ENCODE measurements at regions not wholly inside any gene's neighbourhood (a gene's known extent, or its start where the extent isn't known, plus 50 kb on each side); places are given as distances from the start of the nearest gene placed in this dataset.

- TF ChIP-seq EZH2phosphoT487 (IDR thresholded peaks at IDR 0.05; ENCODE audit: borderline replicate concordance, low read depth) (no peak), RXRA (IDR thresholded peaks at IDR 0.05; ENCODE audit: borderline replicate concordance, low read depth) (no peak), PBX3 (IDR thresholded peaks at IDR 0.05) (no peak), USF1 (IDR thresholded peaks at IDR 0.05; ENCODE audit: borderline replicate concordance, low read depth) (no peak), NFIC (IDR thresholded peaks at IDR 0.05; ENCODE audit: borderline replicate concordance) (no peak), MEF2A (IDR thresholded peaks at IDR 0.05; ENCODE audit: borderline replicate concordance, low read depth) (no peak), MXI1 (IDR thresholded peaks at IDR 0.05; ENCODE audit: low read depth, low read length) (no peak)
Observed at GRCh38 chr6:21918666-21919065, 325.1 kb downstream of the SOX4 start (continued).

- H3K9me2 ChIP-seq, result no peaks in the 10 kb centered on the region
- H3K36me3 ChIP-seq (replicated peaks in 1 of 2; ENCODE audit: control insufficient read depth in 1 of 2, insufficient read depth in 2 of 2, low read length in 1 of 2), result peaks cover 0 to 5% of the 10 kb centered on the region in 2 experiments
- H3K4me3 ChIP-seq (ENCODE audit: low read depth in 2 of 2, low read length in 1 of 2), result no peak overlapping the region
- no peaks in the 10 kb centered on the region for H3K27me3 ChIP-seq (ENCODE audit: insufficient read depth)
- peaks cover 5% of the 10 kb centered on the region for H3F3A ChIP-seq (replicated peaks; ENCODE audit: insufficient read depth)
- peaks cover 0 to 5% of the 10 kb centered on the region in 2 experiments; a peak in 1 of 4 replicates for H3K4me1 ChIP-seq (ENCODE audit: control insufficient read depth in 1 of 2, insufficient read depth in 2 of 2, low read depth in 1 of 2, low read length in 1 of 2)
- H3K9ac ChIP-seq, result no peak overlapping the region
- ChIA-PET POLR2A (no interaction called here), CTCF (interaction anchor here (1.0 to 1.4 kb wide), 2 partner anchors 10 to 15 kb away, joined by 3 read pairs; no protein-coding TSS in a partner anchor)
- H4K20me1 ChIP-seq (ENCODE audit: insufficient read depth), result no peaks in the 10 kb centered on the region
- H3K27ac ChIP-seq (ENCODE audit: low read depth in 2 of 2, low read length in 1 of 2), result no peak overlapping the region
- H3K4me2 ChIP-seq, result no peak overlapping the region
- 75% methylated on average over 2 of the region's 2 CpGs for WGBS (ENCODE audit: low lambda C conversion rate)
- no peak overlapping the region for H2AFZ ChIP-seq (ENCODE audit: low read depth)
- no peaks in the 10 kb centered on the region for H3K9me3 ChIP-seq
- TF ChIP-seq YY1 (IDR thresholded peaks at IDR 0.05; ENCODE audit: low read depth) (no peak), JUND (IDR thresholded peaks at IDR 0.05) (no peak), RCOR1 (IDR thresholded peaks at IDR 0.05; ENCODE audit: low read length) (no peak), EZH2phosphoT487 (IDR thresholded peaks at IDR 0.05; ENCODE audit: borderline replicate concordance, low read depth) (no peak)
- DNase-seq, result no peak
- H3K79me2 ChIP-seq (ENCODE audit: insufficient read depth), result peaks cover 5% of the 10 kb centered on the region; the same call in 1 of the 2 replicates
Observed at GRCh38 chr6:21922086-21922485, 328.5 kb downstream of the SOX4 start.

GRCh38 chr6:21924002-21924401, 330.5 kb downstream of the SOX4 start:
- Histone ChIP-seq H3K79me2 (ENCODE audit: insufficient read depth) (peaks cover 5% of the 10 kb centered on the region; the same call in 1 of the 2 replicates), H3K9me2 (no peaks in the 10 kb centered on the region), H3K27ac (ENCODE audit: low read depth in 2 of 2, low read length in 1 of 2) (no peak overlapping the region), H3K9me3 (no peaks in the 10 kb centered on the region), H3K27me3 (ENCODE audit: insufficient read depth) (no peaks in the 10 kb centered on the region), H3F3A (replicated peaks; ENCODE audit: insufficient read depth) (peaks cover 5% of the 10 kb centered on the region), H3K4me2 (no peak overlapping the region), H4K20me1 (ENCODE audit: insufficient read depth) (no peaks in the 10 kb centered on the region), H2AFZ (ENCODE audit: low read depth) (no peak overlapping the region), H3K36me3 (replicated peaks in 1 of 2; ENCODE audit: control insufficient read depth in 1 of 2, insufficient read depth in 2 of 2, low read length in 1 of 2) (peaks cover 0 to 9% of the 10 kb centered on the region in 2 experiments), H3K4me1 (ENCODE audit: control insufficient read depth in 1 of 2, insufficient read depth in 2 of 2, low read depth in 1 of 2, low read length in 1 of 2) (peaks cover 0 to 5% of the 10 kb centered on the region in 2 experiments; a peak in 1 of 4 replicates), H3K4me3 (ENCODE audit: low read depth in 2 of 2, low read length in 1 of 2) (no peak overlapping the region), H3K9ac (no peak overlapping the region)
- no peak for DNase-seq
- CTCF ChIA-PET, result no interaction called here
- 93% methylated on average over 3 of the region's 3 CpGs for WGBS (ENCODE audit: low lambda C conversion rate)
- TF ChIP-seq ELF1 (IDR thresholded peaks at IDR 0.05), result no peak
- TF ChIP-seq MEF2A (IDR thresholded peaks at IDR 0.05; ENCODE audit: borderline replicate concordance, low read depth), result no peak
- TF ChIP-seq IRF3 (IDR thresholded peaks at IDR 0.05; ENCODE audit: low read depth, low read length), result no peak
- no peak for TF ChIP-seq NFIC (IDR thresholded peaks at IDR 0.05; ENCODE audit: borderline replicate concordance)
- no peak for TF ChIP-seq GABPA (IDR thresholded peaks at IDR 0.05; ENCODE audit: low read depth)
- TF ChIP-seq FOSL2 (IDR thresholded peaks at IDR 0.05; ENCODE audit: borderline replicate concordance, low read depth), result no peak
- TF ChIP-seq NRF1 (IDR thresholded peaks at IDR 0.05; ENCODE audit: low read depth, low read length), result no peak
- TF ChIP-seq RXRA (IDR thresholded peaks at IDR 0.05; ENCODE audit: borderline replicate concordance, low read depth), result no peak
- TF ChIP-seq TEAD4 (IDR thresholded peaks at IDR 0.05; ENCODE audit: borderline replicate concordance, insufficient read depth), result no peak
- no peak for TF ChIP-seq USF1 (IDR thresholded peaks at IDR 0.05; ENCODE audit: borderline replicate concordance, low read depth)
- TF ChIP-seq POLR2AphosphoS5 (IDR thresholded peaks at IDR 0.05; ENCODE audit: low read depth, low read length), result no peak
- TF ChIP-seq ZBTB33 (IDR thresholded peaks at IDR 0.05; ENCODE audit: borderline replicate concordance, low read depth), result no peak
- POLR2A ChIA-PET, result no interaction called here
